CD14-positive monocyte (primary cell): ENCODE measurements at regions not wholly inside any gene's neighbourhood (a gene's known extent, or its start where the extent isn't known, plus 50 kb on each side); places are given as distances from the start of the nearest gene placed in this dataset.

Experiments used
- DNase-seq, 3 donors: peaks; one replicate each; pipeline ENCODE4 v3.0.0-alpha.2; 2011 to 2022
- H2AFZ ChIP-seq: 2 replicates; pipeline ENCODE4 v1.6.0; 2012; ENCODE audit warnings: mild to moderate bottlenecking, low read depth, low read length, inconsistent platforms; ENCODE audit not compliant: insufficient read depth, poor library complexity, severe bottlenecking
- H3K27ac ChIP-seq, 2 donors: 1 replicate in 1 of 2; 2 replicates in 1 of 2; pipeline ENCODE4 v1.5.1; 2012 to 2013; ENCODE audit warnings: low read length in 2 of 2, control low read depth in 1 of 2, inconsistent platforms in 1 of 2, low read depth in 1 of 2, mild to moderate bottlenecking in 1 of 2
- H3K27me3 ChIP-seq, 2 donors: one replicate each; pipeline versions ENCODE4 v1.6.0 to v1.6.1; 2011 to 2013; ENCODE audit warnings: low read length in 2 of 2; ENCODE audit not compliant: control insufficient read depth in 2 of 2, insufficient read depth in 2 of 2
- H3K36me3 ChIP-seq, 2 donors: replicated peaks in 1 of 2; 1 replicate in 1 of 2; 2 replicates in 1 of 2; pipeline versions ENCODE4 v1.5.1 to v1.6.1; 2012 to 2013; ENCODE audit warnings: low read length in 2 of 2, control low read depth in 1 of 2, inconsistent platforms in 1 of 2, mild to moderate bottlenecking in 1 of 2; ENCODE audit not compliant: insufficient read depth in 2 of 2, control insufficient read depth in 1 of 2
- H3K4me1 ChIP-seq, 2 donors: 1 replicate in 1 of 2; 2 replicates in 1 of 2; pipeline versions ENCODE4 v1.5.1 to v1.6.1; 2012 to 2013; ENCODE audit warnings: low read length in 2 of 2, control low read depth in 1 of 2, inconsistent platforms in 1 of 2, mild to moderate bottlenecking in 1 of 2, moderate library complexity in 1 of 2; ENCODE audit not compliant: insufficient read depth in 2 of 2, control insufficient read depth in 1 of 2
- H3K4me2 ChIP-seq: replicated peaks from 2 replicates; pipeline ENCODE3; 2012; ENCODE audit warnings: low read length, moderate library complexity, mild to moderate bottlenecking; ENCODE audit not compliant: poor library complexity, severe bottlenecking; ENCODE audit errors: extremely low read depth
- H3K4me3 ChIP-seq, 3 experiments: fragments of 200-600 bp in 1 of 3; sonication (generic) in 1 of 3; replicated peaks in 1 of 3; 1 replicate in 2 of 3; 2 replicates in 1 of 3; pipeline ENCODE4 v1.5.1; 2011 to 2013; ENCODE audit warnings: low read length in 3 of 3, mild to moderate bottlenecking in 3 of 3, control low read depth in 2 of 3, low read depth in 2 of 3, inconsistent platforms in 1 of 3, moderate library complexity in 1 of 3
- H3K79me2 ChIP-seq: 2 replicates; pipeline ENCODE4 v1.6.0; 2012; ENCODE audit warnings: mild to moderate bottlenecking, control low read depth, inconsistent platforms, low read length, moderate library complexity; ENCODE audit not compliant: insufficient read depth
- H3K9ac ChIP-seq: 2 replicates; pipeline ENCODE4 v1.6.0; 2017; ENCODE audit warnings: low read length, mild to moderate bottlenecking; ENCODE audit not compliant: insufficient read depth, poor library complexity, severe bottlenecking
- H3K9me3 ChIP-seq, 2 donors: replicated peaks in 1 of 2; 1 replicate in 1 of 2; 2 replicates in 1 of 2; pipeline versions ENCODE4 v1.5.1 to v1.6.1; 2012 to 2013; ENCODE audit warnings: low read length in 2 of 2, control low read depth in 1 of 2; ENCODE audit not compliant: control insufficient read depth in 1 of 2, insufficient read depth in 1 of 2
- H4K20me1 ChIP-seq: 2 replicates; pipeline ENCODE4 v1.6.0; 2012; ENCODE audit warnings: mild to moderate bottlenecking, low read length, control low read depth, moderate library complexity; ENCODE audit not compliant: insufficient read depth
- H3K27ac Mint-ChIP-seq, 7 donors: one replicate each; pipeline ENCODE4 v1.8.0; 2020; ENCODE audit warnings: mild to moderate bottlenecking in 7 of 7, mixed read lengths in 7 of 7, moderate library complexity in 6 of 7, inconsistent platforms in 2 of 7
- H3K27me3 Mint-ChIP-seq, 3 donors: one replicate each; pipeline ENCODE4 v1.8.0; 2021 to 2022; ENCODE audit warnings: low read depth in 3 of 3, mild to moderate bottlenecking in 3 of 3, mixed read lengths in 3 of 3, moderate library complexity in 3 of 3, inconsistent platforms in 1 of 3
- H3K36me3 Mint-ChIP-seq, 2 donors: one replicate each; pipeline ENCODE4 v1.8.0; 2020; ENCODE audit warnings: mixed read lengths in 2 of 2, inconsistent platforms in 1 of 2, mild to moderate bottlenecking in 1 of 2
- H3K4me1 Mint-ChIP-seq: one replicate; pipeline ENCODE4 v1.8.0; 2020; ENCODE audit warnings: mild to moderate bottlenecking, mixed read lengths
- H3K4me3 Mint-ChIP-seq, 2 donors: one replicate each; pipeline ENCODE4 v1.8.0; 2020; ENCODE audit warnings: mild to moderate bottlenecking in 2 of 2, mixed read lengths in 2 of 2, moderate library complexity in 1 of 2
- H3K9me3 Mint-ChIP-seq, 7 donors: one replicate each; pipeline ENCODE4 v1.8.0; 2020 to 2022; ENCODE audit warnings: mixed read lengths in 7 of 7, mild to moderate bottlenecking in 6 of 7, moderate library complexity in 6 of 7, inconsistent platforms in 2 of 7
- WGBS: methylation state at CpG from one replicate; pipeline ENCODE4 v1.1.5; 2013; ENCODE audit warnings: missing lambda C conversion rate; ENCODE audit not compliant: insufficient coverage; 5-methylcytosine and 5-hydroxymethylcytosine counted together
- intact Hi-C, 2 donors: fragments of 100-400 bp; cut with micrococcal nuclease; formaldehyde crosslinking; loops; one replicate each; pipeline versions ENCODE4 v1.15.0 to v1.15.1; 2023
- TF ChIP-seq, protein P1 (sequence below): fragments of 200-600 bp; IDR thresholded peaks from one replicate; pipeline ENCODE4 v1.8.0; 2022; ENCODE audit warnings: antibody characterized with exemption, mild to moderate bottlenecking

DNA sequence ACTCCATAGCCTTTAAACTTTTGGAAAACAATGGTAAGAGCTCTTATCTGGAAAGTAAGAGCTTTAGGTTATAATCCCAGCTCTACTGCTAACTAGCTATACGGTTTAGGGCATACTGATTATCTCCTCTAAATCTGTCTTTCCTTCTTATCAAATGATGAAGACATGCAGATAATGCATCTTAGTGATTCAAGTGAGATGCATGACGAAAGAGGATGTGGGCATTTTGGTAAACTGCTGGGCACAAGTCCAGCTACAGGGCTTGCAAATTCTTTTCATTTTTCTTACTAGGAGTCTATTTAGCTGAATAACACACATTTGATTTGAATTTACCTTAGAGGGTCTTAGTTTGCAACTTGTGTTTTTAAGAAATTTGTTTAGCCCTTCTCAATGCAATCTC, 1604.8 kb upstream of the ZEB2 start:
- no CpG with 5 or more reads among the region's 2 CpGs for WGBS
- H3K27me3 Mint-ChIP-seq = no peaks in the 10 kb centered on the region
- H3K27me3 ChIP-seq = no peaks in the 10 kb centered on the region
- TF ChIP-seq, protein P1, sequence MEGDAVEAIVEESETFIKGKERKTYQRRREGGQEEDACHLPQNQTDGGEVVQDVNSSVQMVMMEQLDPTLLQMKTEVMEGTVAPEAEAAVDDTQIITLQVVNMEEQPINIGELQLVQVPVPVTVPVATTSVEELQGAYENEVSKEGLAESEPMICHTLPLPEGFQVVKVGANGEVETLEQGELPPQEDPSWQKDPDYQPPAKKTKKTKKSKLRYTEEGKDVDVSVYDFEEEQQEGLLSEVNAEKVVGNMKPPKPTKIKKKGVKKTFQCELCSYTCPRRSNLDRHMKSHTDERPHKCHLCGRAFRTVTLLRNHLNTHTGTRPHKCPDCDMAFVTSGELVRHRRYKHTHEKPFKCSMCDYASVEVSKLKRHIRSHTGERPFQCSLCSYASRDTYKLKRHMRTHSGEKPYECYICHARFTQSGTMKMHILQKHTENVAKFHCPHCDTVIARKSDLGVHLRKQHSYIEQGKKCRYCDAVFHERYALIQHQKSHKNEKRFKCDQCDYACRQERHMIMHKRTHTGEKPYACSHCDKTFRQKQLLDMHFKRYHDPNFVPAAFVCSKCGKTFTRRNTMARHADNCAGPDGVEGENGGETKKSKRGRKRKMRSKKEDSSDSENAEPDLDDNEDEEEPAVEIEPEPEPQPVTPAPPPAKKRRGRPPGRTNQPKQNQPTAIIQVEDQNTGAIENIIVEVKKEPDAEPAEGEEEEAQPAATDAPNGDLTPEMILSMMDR = no peak
- no peaks in the 10 kb centered on the region for H3K9me3 ChIP-seq
- peaks cover 0 to 6% (median 2%) of the 10 kb centered on the region in 7 donors for H3K9me3 Mint-ChIP-seq
- no peaks in the 10 kb centered on the region for H3K4me1 ChIP-seq
- no peak overlapping the region for H3K27ac Mint-ChIP-seq
- intact Hi-C loops = no loop called here
- no peaks in the 10 kb centered on the region for H4K20me1 ChIP-seq
- H3K4me3 Mint-ChIP-seq = no peak overlapping the region
- no peak overlapping the region for H3K27ac ChIP-seq
- DNase-seq = no peak
- H3K4me1 Mint-ChIP-seq = no peaks in the 10 kb centered on the region
- H3K36me3 ChIP-seq = no peaks in the 10 kb centered on the region
- no peak overlapping the region for H3K4me2 ChIP-seq
- no peaks in the 10 kb centered on the region for H3K79me2 ChIP-seq
- H2AFZ ChIP-seq = no peak overlapping the region
- H3K4me3 ChIP-seq = no peak overlapping the region
- no peak overlapping the region for H3K9ac ChIP-seq
- H3K36me3 Mint-ChIP-seq = no peaks in the 10 kb centered on the region

GRCh38 chr2:146123714-146124113, 1603.8 kb upstream of the ZEB2 start:
- Histone ChIP-seq H3K9ac (no peak overlapping the region), H2AFZ (no peak overlapping the region), H3K4me2 (no peak overlapping the region), H3K9me3 (no peaks in the 10 kb centered on the region), H3K4me1 (no peaks in the 10 kb centered on the region), H3K27me3 (no peaks in the 10 kb centered on the region), H3K79me2 (no peaks in the 10 kb centered on the region), H3K27ac (no peak overlapping the region), H4K20me1 (no peaks in the 10 kb centered on the region), H3K4me3 (no peak overlapping the region), H3K36me3 (no peaks in the 10 kb centered on the region)
- WGBS = no CpG with 5 or more reads among the region's 1 CpG
- Mint-ChIP-seq H3K27ac (no peak overlapping the region), H3K4me1 (no peaks in the 10 kb centered on the region), H3K9me3 (peaks cover 0 to 7% (median 2%) of the 10 kb centered on the region in 7 donors), H3K36me3 (no peaks in the 10 kb centered on the region), H3K27me3 (no peaks in the 10 kb centered on the region), H3K4me3 (no peak overlapping the region)
- TF ChIP-seq, protein P1 = no peak
- intact Hi-C loops = no loop called here
- DNase-seq = no peak
